Neural progenitor cell (in vitro differentiated cells): ENCODE measurements at regions not wholly inside any gene's neighbourhood (a gene's known extent, or its start where the extent isn't known, plus 50 kb on each side); places are given as distances from the start of the nearest gene placed in this dataset.

Experiments
- DNase-seq: peaks from one replicate; pipeline ENCODE4 v3.0.0-alpha.2; 2016; ENCODE audit warnings: low spot score
- H2AFZ ChIP-seq: fragments of 200-600 bp; sonication (generic); replicated peaks from 2 replicates; pipeline ENCODE4 v1.6.1; 2016; ENCODE audit warnings: antibody characterized with exemption
- H3F3A ChIP-seq: fragments of 200-600 bp; sonication (generic); 2 replicates; pipeline ENCODE4 v1.6.1; 2016; ENCODE audit warnings: antibody characterized with exemption, low read depth
- H3K27ac ChIP-seq: fragments of 200-600 bp; sonication (generic); 2 replicates; pipeline ENCODE4 v1.5.1; 2016; ENCODE audit warnings: mild to moderate bottlenecking
- H3K27me3 ChIP-seq: fragments of 200-600 bp; sonication (generic); 2 replicates; pipeline ENCODE4 v1.6.1; 2016; ENCODE audit warnings: mild to moderate bottlenecking, moderate library complexity
- H3K36me3 ChIP-seq: fragments of 200-600 bp; sonication (generic); 2 replicates; pipeline ENCODE4 v1.5.1; 2016
- H3K4me1 ChIP-seq: fragments of 200-600 bp; sonication (generic); 2 replicates; pipeline ENCODE4 v1.6.1; 2016; ENCODE audit warnings: mixed run types
- H3K4me2 ChIP-seq: fragments of 200-600 bp; sonication (generic); 2 replicates; pipeline ENCODE4 v1.6.1; 2016
- H3K4me3 ChIP-seq: fragments of 200-600 bp; sonication (generic); 2 replicates; pipeline ENCODE4 v1.5.1; 2016
- H3K79me2 ChIP-seq: fragments of 200-600 bp; sonication (generic); 2 replicates; pipeline ENCODE4 v1.6.1; 2016; ENCODE audit warnings: low read depth
- H3K9ac ChIP-seq: fragments of 200-600 bp; sonication (generic); 2 replicates; pipeline ENCODE4 v1.6.1; 2016
- H3K9me3 ChIP-seq: fragments of 200-600 bp; sonication (generic); 2 replicates; pipeline ENCODE4 v1.5.1; 2016; ENCODE audit warnings: low read depth
- H4K20me1 ChIP-seq: fragments of 200-600 bp; sonication (generic); 2 replicates; pipeline ENCODE4 v1.6.1; 2016; ENCODE audit warnings: low read depth
- H3K27ac Mint-ChIP-seq: 3 replicates; pipeline ENCODE4 v1.8.0; 2021; ENCODE audit warnings: mixed read lengths
- H3K27me3 Mint-ChIP-seq: 2 replicates; pipeline ENCODE4 v1.8.0; 2022; ENCODE audit warnings: low read depth, mild to moderate bottlenecking, inconsistent platforms, moderate library complexity, mixed read lengths; ENCODE audit not compliant: insufficient read depth
- H3K36me3 Mint-ChIP-seq: 3 replicates; pipeline ENCODE4 v1.8.0; 2021; ENCODE audit warnings: mixed read lengths
- H3K4me1 Mint-ChIP-seq: 3 replicates; pipeline ENCODE4 v1.8.0; 2021; ENCODE audit warnings: mixed read lengths
- H3K4me3 Mint-ChIP-seq: 3 replicates; pipeline ENCODE4 v1.8.0; 2021; ENCODE audit warnings: mild to moderate bottlenecking, moderate library complexity, mixed read lengths
- H3K9me3 Mint-ChIP-seq: 3 replicates; pipeline ENCODE4 v1.8.0; 2020; ENCODE audit warnings: mixed read lengths
- EZH2phosphoT487 ChIP-seq: fragments of 200-600 bp; sonication (generic); IDR thresholded peaks from 2 replicates; pipeline ENCODE4 v1.6.1; 2017; ENCODE audit warnings: antibody characterized with exemption
- TF ChIP-seq, protein P1 (sequence below): fragments of 200-600 bp; sonication (generic); IDR thresholded peaks from 2 replicates; pipeline ENCODE4 v1.5.1; 2017; ENCODE audit warnings: antibody characterized with exemption, mild to moderate bottlenecking

DNA sequence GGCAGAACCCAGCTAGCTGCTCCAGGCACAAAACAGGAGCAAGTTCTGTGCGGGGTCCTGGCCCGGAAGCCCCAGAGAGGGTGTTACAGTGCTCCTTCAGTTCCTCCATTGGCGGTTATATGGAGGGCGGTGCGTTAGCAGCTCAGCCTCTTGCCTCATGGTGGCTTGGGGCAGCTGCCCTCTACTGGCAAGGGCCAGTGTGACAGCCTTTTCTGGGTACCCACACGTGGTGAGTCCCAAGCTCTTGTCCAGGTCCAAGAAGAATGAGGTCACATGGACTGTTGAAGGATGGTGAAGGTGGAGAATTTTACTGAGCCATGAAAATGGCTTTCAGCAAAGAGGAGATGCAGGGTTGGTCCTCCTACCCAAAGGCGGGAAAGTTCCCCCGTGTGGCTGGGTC, 100.5 kb downstream of the WT1 start:
- Histone ChIP-seq H3K27ac (no peak overlapping the region), H3F3A (peaks cover 14% of the 10 kb centered on the region), H3K9me3 (no peaks in the 10 kb centered on the region), H4K20me1 (no peaks in the 10 kb centered on the region), H3K4me1 (peaks cover 12% of the 10 kb centered on the region), H3K9ac (no peak overlapping the region), H3K36me3 (no peaks in the 10 kb centered on the region), H3K4me2 (no peak overlapping the region), H3K79me2 (no peaks in the 10 kb centered on the region), H3K27me3 (peaks cover 55% of the 10 kb centered on the region), H2AFZ (no peak overlapping the region), H3K4me3 (no peak overlapping the region)
- Mint-ChIP-seq H3K9me3 (no peaks in the 10 kb centered on the region), H3K4me1 (peaks cover 37% of the 10 kb centered on the region), H3K4me3 (no peak overlapping the region), H3K27me3 (peaks cover 23% of the 10 kb centered on the region), H3K27ac (no peak overlapping the region), H3K36me3 (no peaks in the 10 kb centered on the region)
- DNase-seq = peak; percentile 67
- TF ChIP-seq, protein P1, sequence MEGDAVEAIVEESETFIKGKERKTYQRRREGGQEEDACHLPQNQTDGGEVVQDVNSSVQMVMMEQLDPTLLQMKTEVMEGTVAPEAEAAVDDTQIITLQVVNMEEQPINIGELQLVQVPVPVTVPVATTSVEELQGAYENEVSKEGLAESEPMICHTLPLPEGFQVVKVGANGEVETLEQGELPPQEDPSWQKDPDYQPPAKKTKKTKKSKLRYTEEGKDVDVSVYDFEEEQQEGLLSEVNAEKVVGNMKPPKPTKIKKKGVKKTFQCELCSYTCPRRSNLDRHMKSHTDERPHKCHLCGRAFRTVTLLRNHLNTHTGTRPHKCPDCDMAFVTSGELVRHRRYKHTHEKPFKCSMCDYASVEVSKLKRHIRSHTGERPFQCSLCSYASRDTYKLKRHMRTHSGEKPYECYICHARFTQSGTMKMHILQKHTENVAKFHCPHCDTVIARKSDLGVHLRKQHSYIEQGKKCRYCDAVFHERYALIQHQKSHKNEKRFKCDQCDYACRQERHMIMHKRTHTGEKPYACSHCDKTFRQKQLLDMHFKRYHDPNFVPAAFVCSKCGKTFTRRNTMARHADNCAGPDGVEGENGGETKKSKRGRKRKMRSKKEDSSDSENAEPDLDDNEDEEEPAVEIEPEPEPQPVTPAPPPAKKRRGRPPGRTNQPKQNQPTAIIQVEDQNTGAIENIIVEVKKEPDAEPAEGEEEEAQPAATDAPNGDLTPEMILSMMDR = peak; percentile 64
- TF ChIP-seq EZH2phosphoT487 = no peak
